CD14-positive monocyte (primary cell): ENCODE measurements at regions not wholly inside any gene's neighbourhood (a gene's known extent, or its start where the extent isn't known, plus 50 kb on each side); places are given as distances from the start of the nearest gene placed in this dataset.
"Not testable (repeated sequence)": the region's sequence is repeated elsewhere in the genome, so short reads cannot be mapped to it uniquely, and the experiment has no call there.

Experiments
- DNase-seq, 3 donors: peaks; one replicate each; pipeline ENCODE4 v3.0.0-alpha.2; 2011 to 2022
- H2AFZ ChIP-seq: 2 replicates; pipeline ENCODE4 v1.6.0; 2012; ENCODE audit warnings: mild to moderate bottlenecking, low read depth, low read length, inconsistent platforms; ENCODE audit not compliant: insufficient read depth, poor library complexity, severe bottlenecking
- H3K27ac ChIP-seq, 2 donors: 1 replicate in 1 of 2; 2 replicates in 1 of 2; pipeline ENCODE4 v1.5.1; 2012 to 2013; ENCODE audit warnings: low read length in 2 of 2, control low read depth in 1 of 2, inconsistent platforms in 1 of 2, low read depth in 1 of 2, mild to moderate bottlenecking in 1 of 2
- H3K27me3 ChIP-seq, 2 donors: one replicate each; pipeline versions ENCODE4 v1.6.0 to v1.6.1; 2011 to 2013; ENCODE audit warnings: low read length in 2 of 2; ENCODE audit not compliant: control insufficient read depth in 2 of 2, insufficient read depth in 2 of 2
- H3K36me3 ChIP-seq, 2 donors: replicated peaks in 1 of 2; 1 replicate in 1 of 2; 2 replicates in 1 of 2; pipeline versions ENCODE4 v1.5.1 to v1.6.1; 2012 to 2013; ENCODE audit warnings: low read length in 2 of 2, control low read depth in 1 of 2, inconsistent platforms in 1 of 2, mild to moderate bottlenecking in 1 of 2; ENCODE audit not compliant: insufficient read depth in 2 of 2, control insufficient read depth in 1 of 2
- H3K4me1 ChIP-seq, 2 donors: 1 replicate in 1 of 2; 2 replicates in 1 of 2; pipeline versions ENCODE4 v1.5.1 to v1.6.1; 2012 to 2013; ENCODE audit warnings: low read length in 2 of 2, control low read depth in 1 of 2, inconsistent platforms in 1 of 2, mild to moderate bottlenecking in 1 of 2, moderate library complexity in 1 of 2; ENCODE audit not compliant: insufficient read depth in 2 of 2, control insufficient read depth in 1 of 2
- H3K4me2 ChIP-seq: replicated peaks from 2 replicates; pipeline ENCODE3; 2012; ENCODE audit warnings: low read length, moderate library complexity, mild to moderate bottlenecking; ENCODE audit not compliant: poor library complexity, severe bottlenecking; ENCODE audit errors: extremely low read depth
- H3K4me3 ChIP-seq, 3 experiments: fragments of 200-600 bp in 1 of 3; sonication (generic) in 1 of 3; replicated peaks in 1 of 3; 1 replicate in 2 of 3; 2 replicates in 1 of 3; pipeline ENCODE4 v1.5.1; 2011 to 2013; ENCODE audit warnings: low read length in 3 of 3, mild to moderate bottlenecking in 3 of 3, control low read depth in 2 of 3, low read depth in 2 of 3, inconsistent platforms in 1 of 3, moderate library complexity in 1 of 3
- H3K79me2 ChIP-seq: 2 replicates; pipeline ENCODE4 v1.6.0; 2012; ENCODE audit warnings: mild to moderate bottlenecking, control low read depth, inconsistent platforms, low read length, moderate library complexity; ENCODE audit not compliant: insufficient read depth
- H3K9ac ChIP-seq: 2 replicates; pipeline ENCODE4 v1.6.0; 2017; ENCODE audit warnings: low read length, mild to moderate bottlenecking; ENCODE audit not compliant: insufficient read depth, poor library complexity, severe bottlenecking
- H3K9me3 ChIP-seq, 2 donors: replicated peaks in 1 of 2; 1 replicate in 1 of 2; 2 replicates in 1 of 2; pipeline versions ENCODE4 v1.5.1 to v1.6.1; 2012 to 2013; ENCODE audit warnings: low read length in 2 of 2, control low read depth in 1 of 2; ENCODE audit not compliant: control insufficient read depth in 1 of 2, insufficient read depth in 1 of 2
- H4K20me1 ChIP-seq: 2 replicates; pipeline ENCODE4 v1.6.0; 2012; ENCODE audit warnings: mild to moderate bottlenecking, low read length, control low read depth, moderate library complexity; ENCODE audit not compliant: insufficient read depth
- H3K27ac Mint-ChIP-seq, 7 donors: one replicate each; pipeline ENCODE4 v1.8.0; 2020; ENCODE audit warnings: mild to moderate bottlenecking in 7 of 7, mixed read lengths in 7 of 7, moderate library complexity in 6 of 7, inconsistent platforms in 2 of 7
- H3K27me3 Mint-ChIP-seq, 3 donors: one replicate each; pipeline ENCODE4 v1.8.0; 2021 to 2022; ENCODE audit warnings: low read depth in 3 of 3, mild to moderate bottlenecking in 3 of 3, mixed read lengths in 3 of 3, moderate library complexity in 3 of 3, inconsistent platforms in 1 of 3
- H3K36me3 Mint-ChIP-seq, 2 donors: one replicate each; pipeline ENCODE4 v1.8.0; 2020; ENCODE audit warnings: mixed read lengths in 2 of 2, inconsistent platforms in 1 of 2, mild to moderate bottlenecking in 1 of 2
- H3K4me1 Mint-ChIP-seq: one replicate; pipeline ENCODE4 v1.8.0; 2020; ENCODE audit warnings: mild to moderate bottlenecking, mixed read lengths
- H3K4me3 Mint-ChIP-seq, 2 donors: one replicate each; pipeline ENCODE4 v1.8.0; 2020; ENCODE audit warnings: mild to moderate bottlenecking in 2 of 2, mixed read lengths in 2 of 2, moderate library complexity in 1 of 2
- H3K9me3 Mint-ChIP-seq, 7 donors: one replicate each; pipeline ENCODE4 v1.8.0; 2020 to 2022; ENCODE audit warnings: mixed read lengths in 7 of 7, mild to moderate bottlenecking in 6 of 7, moderate library complexity in 6 of 7, inconsistent platforms in 2 of 7
- CTCF ChIP-seq: fragments of 200-600 bp; IDR thresholded peaks from one replicate; pipeline ENCODE4 v1.8.0; 2022; ENCODE audit warnings: antibody characterized with exemption, mild to moderate bottlenecking
- WGBS: methylation state at CpG from one replicate; pipeline ENCODE4 v1.1.5; 2013; ENCODE audit warnings: missing lambda C conversion rate; ENCODE audit not compliant: insufficient coverage; 5-methylcytosine and 5-hydroxymethylcytosine counted together
- intact Hi-C, 2 donors: fragments of 100-400 bp; cut with micrococcal nuclease; formaldehyde crosslinking; loops; one replicate each; pipeline versions ENCODE4 v1.15.0 to v1.15.1; 2023

- Histone ChIP-seq H3K9ac (no peak overlapping the region), H3K9me3 (peaks cover 0 to 4% of the 10 kb centered on the region in 2 donors), H3K4me3 (no peak overlapping the region), H3K27ac (no peak overlapping the region), H3K79me2 (no peaks in the 10 kb centered on the region), H3K4me1 (no peaks in the 10 kb centered on the region), H2AFZ (no peak overlapping the region), H3K27me3 (no peaks in the 10 kb centered on the region), H3K36me3 (no peaks in the 10 kb centered on the region), H3K4me2 (no peak overlapping the region), H4K20me1 (no peaks in the 10 kb centered on the region)
- peaks cover 0 to 5% (median 0%) of the 10 kb centered on the region in 7 donors for H3K9me3 Mint-ChIP-seq
- no peaks in the 10 kb centered on the region for H3K36me3 Mint-ChIP-seq
- intact Hi-C loops, result no loop called here
- WGBS, result 89% methylated on average over 4 of the region's 10 CpGs
- no peaks in the 10 kb centered on the region for H3K27me3 Mint-ChIP-seq
- no peak for DNase-seq
- H3K27ac Mint-ChIP-seq, result no peak overlapping the region
- H3K4me3 Mint-ChIP-seq, result no peak overlapping the region
- TF ChIP-seq CTCF, result no peak
- no peaks in the 10 kb centered on the region for H3K4me1 Mint-ChIP-seq
Observed at GRCh38 chr5:25224316-25224982, 579.7 kb upstream of the CDH10 start.

GRCh38 chr5:25199902-25200301 lies 555.1 kb upstream of the CDH10 start:
- H3K4me3 Mint-ChIP-seq, H3K27me3 Mint-ChIP-seq, H3K4me3 ChIP-seq, H2AFZ ChIP-seq, H3K27me3 ChIP-seq, H3K27ac ChIP-seq, H3K4me1 ChIP-seq, H3K4me1 Mint-ChIP-seq, intact Hi-C loops, H3K79me2 ChIP-seq, H4K20me1 ChIP-seq, DNase-seq, H3K9ac ChIP-seq, H3K27ac Mint-ChIP-seq, H3K36me3 ChIP-seq, H3K4me2 ChIP-seq, H3K36me3 Mint-ChIP-seq: not testable (repeated sequence)
- H3K9me3 ChIP-seq, result peaks cover 0 to 15% of the 10 kb centered on the region in 2 donors
- WGBS, result 92% methylated on average over 23 of the region's 23 CpGs
- peaks cover 6 to 16% (median 14%) of the 10 kb centered on the region in 7 donors for H3K9me3 Mint-ChIP-seq
